ENCODE measurements at regions not wholly inside any gene's neighbourhood (a gene's known extent, or its start where the extent isn't known, plus 50 kb on each side); places are given as distances from the start of the nearest gene placed in this dataset.

DNA sequence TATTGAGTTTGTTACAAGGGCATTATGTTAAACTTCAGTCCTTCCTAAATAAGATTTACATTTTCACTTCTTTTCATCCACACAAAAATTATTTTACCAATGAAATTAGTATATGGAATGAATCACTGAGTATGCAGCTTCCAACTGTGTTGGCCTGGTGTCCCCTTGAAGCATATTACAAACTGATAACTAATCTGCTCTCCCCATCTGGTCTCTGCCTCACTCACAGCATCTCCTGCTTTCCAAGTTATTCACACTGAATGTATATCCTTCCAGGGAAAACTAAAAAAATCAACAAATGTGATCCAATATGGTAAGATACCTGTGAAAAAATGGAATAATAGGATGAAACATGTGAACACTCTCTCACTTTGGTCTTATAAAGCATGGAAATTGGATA, 90.0 kb upstream of the NYAP2 start:
- TF ChIP-seq, protein P1, sequence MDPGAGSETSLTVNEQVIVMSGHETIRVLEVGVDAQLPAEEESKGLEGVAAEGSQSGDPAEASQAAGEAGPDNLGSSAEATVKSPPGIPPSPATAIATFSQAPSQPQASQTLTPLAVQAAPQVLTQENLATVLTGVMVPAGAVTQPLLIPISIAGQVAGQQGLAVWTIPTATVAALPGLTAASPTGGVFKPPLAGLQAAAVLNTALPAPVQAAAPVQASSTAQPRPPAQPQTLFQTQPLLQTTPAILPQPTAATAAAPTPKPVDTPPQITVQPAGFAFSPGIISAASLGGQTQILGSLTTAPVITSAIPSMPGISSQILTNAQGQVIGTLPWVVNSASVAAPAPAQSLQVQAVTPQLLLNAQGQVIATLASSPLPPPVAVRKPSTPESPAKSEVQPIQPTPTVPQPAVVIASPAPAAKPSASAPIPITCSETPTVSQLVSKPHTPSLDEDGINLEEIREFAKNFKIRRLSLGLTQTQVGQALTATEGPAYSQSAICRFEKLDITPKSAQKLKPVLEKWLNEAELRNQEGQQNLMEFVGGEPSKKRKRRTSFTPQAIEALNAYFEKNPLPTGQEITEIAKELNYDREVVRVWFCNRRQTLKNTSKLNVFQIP (CRISPR knock-in tag; IDR thresholded peaks at IDR 0.05; ENCODE audit: borderline replicate concordance, low read depth) = no peak
- TF ChIP-seq ZFP30 (CRISPR knock-in tag; IDR thresholded peaks at IDR 0.05) = no peak
- ATAC-seq = no peak

DNA sequence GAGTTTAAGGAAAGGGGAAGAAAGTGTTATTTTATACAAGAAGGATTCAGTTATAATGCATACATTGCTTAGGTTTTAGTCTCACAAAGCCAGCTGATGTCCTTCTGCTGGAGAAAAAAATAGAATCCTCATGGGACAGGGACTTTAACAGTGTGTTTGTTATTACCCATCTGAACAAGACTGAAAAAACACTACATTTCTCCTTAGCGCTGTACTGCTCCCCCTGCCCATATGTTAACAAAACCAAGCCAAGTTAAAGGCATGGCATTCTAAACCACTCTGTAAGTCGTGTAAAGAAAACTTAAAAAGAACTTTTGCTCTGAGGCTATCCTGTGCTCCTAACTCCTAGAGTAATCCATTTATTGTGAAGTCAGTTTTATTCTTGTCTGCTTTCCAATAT, 102.6 kb upstream of the NYAP2 start:
- ATAC-seq = no peak
- TF ChIP-seq ESRRG (CRISPR knock-in tag; IDR thresholded peaks at IDR 0.05) (no peak), TCF4 (CRISPR knock-in tag; IDR thresholded peaks at IDR 0.05; ENCODE audit: borderline replicate concordance) (no peak)
- TF ChIP-seq, protein P1 (CRISPR knock-in tag; IDR thresholded peaks at IDR 0.05; ENCODE audit: borderline replicate concordance, low read depth) = no peak
- TF ChIP-seq, protein P2, sequence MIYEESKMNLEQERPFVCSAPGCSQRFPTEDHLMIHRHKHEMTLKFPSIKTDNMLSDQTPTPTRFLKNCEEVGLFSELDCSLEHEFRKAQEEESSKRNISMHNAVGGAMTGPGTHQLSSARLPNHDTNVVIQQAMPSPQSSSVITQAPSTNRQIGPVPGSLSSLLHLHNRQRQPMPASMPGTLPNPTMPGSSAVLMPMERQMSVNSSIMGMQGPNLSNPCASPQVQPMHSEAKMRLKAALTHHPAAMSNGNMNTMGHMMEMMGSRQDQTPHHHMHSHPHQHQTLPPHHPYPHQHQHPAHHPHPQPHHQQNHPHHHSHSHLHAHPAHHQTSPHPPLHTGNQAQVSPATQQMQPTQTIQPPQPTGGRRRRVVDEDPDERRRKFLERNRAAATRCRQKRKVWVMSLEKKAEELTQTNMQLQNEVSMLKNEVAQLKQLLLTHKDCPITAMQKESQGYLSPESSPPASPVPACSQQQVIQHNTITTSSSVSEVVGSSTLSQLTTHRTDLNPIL (CRISPR knock-in tag; IDR thresholded peaks at IDR 0.05; ENCODE audit: low read depth) = no peak

DNA sequence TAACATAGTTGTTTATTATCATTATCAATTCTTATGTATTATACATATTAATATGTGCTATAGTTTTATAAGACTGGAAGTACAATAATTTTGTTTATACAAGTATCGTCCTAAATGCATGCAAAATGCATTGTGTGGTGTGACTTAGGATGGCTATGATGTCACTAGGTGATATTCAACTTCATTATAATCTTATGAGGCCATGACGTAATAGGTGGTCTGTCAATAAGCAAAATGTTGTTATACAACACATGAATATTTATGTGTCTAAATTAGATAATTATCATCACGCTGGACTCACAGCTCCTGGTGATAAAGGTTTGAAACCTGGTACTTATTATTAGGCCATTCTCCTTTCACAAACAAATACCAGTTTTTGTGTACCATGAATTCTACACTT, 104.4 kb upstream of the NYAP2 start:
- TF ChIP-seq ARNTL (CRISPR knock-in tag; IDR thresholded peaks at IDR 0.05; ENCODE audit: borderline replicate concordance, low read depth) (no peak), ZC3H10 (CRISPR knock-in tag; IDR thresholded peaks at IDR 0.05) (no peak), TOX (CRISPR knock-in tag; IDR thresholded peaks at IDR 0.05; ENCODE audit: borderline replicate concordance) (no peak)
- no peak for ATAC-seq

DNA sequence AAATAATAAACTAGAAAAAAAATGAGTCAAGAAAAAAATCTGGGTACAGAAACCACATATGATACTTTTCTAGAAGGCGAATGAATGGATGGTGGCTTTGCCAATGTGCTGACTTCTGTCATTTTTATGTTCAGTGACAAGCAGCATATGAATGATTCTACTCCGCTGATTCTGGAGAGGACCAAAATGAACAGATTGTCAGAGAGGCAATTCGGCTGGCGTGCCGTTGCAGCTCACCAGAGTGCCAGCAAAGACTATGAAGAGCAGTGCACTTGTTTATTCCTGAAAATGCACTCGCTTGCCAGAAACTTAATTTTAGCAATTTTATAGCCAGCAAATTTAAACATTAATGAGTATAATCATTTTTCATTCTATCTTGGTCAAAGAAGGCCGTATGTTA, 105.9 kb upstream of the NYAP2 start:
- TF ChIP-seq, protein P2 (CRISPR knock-in tag; IDR thresholded peaks at IDR 0.05; ENCODE audit: low read depth) = no peak
- no peak for TF ChIP-seq GLIS3 (CRISPR knock-in tag; IDR thresholded peaks at IDR 0.05)
- TF ChIP-seq BACH2 (CRISPR knock-in tag; IDR thresholded peaks at IDR 0.05; ENCODE audit: borderline replicate concordance) = no peak
- no peak for TF ChIP-seq TCF4 (CRISPR knock-in tag; IDR thresholded peaks at IDR 0.05; ENCODE audit: borderline replicate concordance)
- no peak for TF ChIP-seq PPARA (CRISPR knock-in tag; IDR thresholded peaks at IDR 0.05; ENCODE audit: borderline replicate concordance)
- no peak for TF ChIP-seq OSR1 (CRISPR knock-in tag; IDR thresholded peaks at IDR 0.05)
- TF ChIP-seq ZNF70 (CRISPR knock-in tag; IDR thresholded peaks at IDR 0.05) = no peak

DNA sequence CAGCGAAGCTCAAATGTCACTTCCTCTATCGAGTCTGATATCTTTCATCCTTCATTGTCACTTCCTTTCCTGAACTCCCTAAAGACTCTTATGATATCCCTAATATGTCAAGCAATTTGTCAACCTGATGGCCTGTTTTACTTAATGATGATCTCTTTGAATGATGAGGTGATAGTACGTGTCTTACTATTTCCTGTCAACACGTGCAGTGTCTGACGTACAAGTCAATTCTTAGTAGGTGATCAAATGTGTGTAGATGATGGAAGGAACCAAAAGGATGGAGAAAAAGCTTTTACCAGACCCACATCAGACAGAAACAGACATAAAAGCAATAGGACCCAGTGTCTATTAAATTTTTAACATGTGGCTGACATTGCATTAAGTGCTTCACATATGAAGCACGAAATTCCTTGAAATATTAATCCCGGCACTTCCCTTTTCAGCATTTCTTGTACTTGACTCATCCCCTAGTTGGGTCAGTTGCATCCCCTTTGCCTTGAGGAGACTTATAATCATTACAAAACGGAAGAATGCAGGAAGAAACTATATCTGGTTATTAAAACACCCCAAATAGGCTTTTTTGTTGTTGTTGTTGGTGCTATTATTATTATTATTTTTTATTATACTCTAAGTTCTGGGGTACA, 108.6 kb upstream of the NYAP2 start:
- TF ChIP-seq ISL1 (CRISPR knock-in tag; IDR thresholded peaks at IDR 0.05) = no peak
- TF ChIP-seq RARB (CRISPR knock-in tag; IDR thresholded peaks at IDR 0.05) = no peak
- no peak for TF ChIP-seq OSR1 (CRISPR knock-in tag; IDR thresholded peaks at IDR 0.05)
- no peak for TF ChIP-seq TOX (CRISPR knock-in tag; IDR thresholded peaks at IDR 0.05; ENCODE audit: borderline replicate concordance)
- ATAC-seq = no peak

More for the DNA sequence above, 105.9 kb upstream of the NYAP2 start:
- ATAC-seq = no peak

DNA sequence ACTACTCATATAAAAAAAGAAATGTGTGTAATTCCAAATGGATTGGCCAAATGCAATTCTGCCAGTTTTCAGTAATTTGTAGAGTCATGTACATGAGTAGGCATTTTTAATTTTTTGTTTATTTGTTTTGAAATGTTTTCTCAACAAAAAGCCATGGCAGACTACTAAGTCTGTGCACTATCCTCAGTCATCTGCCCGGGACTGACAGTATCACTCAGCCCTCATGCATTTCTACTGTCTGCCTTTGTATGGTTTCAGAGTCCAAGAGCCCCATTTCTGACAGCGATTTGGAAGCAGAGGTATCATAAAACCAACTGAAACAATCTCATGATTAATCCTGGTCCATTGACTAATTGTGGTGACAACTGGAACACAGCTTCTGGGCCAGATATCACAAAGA, 109.9 kb upstream of the NYAP2 start:
- no peak for ATAC-seq
- TF ChIP-seq RARB (CRISPR knock-in tag; IDR thresholded peaks at IDR 0.05) (no peak), ISL1 (CRISPR knock-in tag; IDR thresholded peaks at IDR 0.05) (no peak), GLIS3 (CRISPR knock-in tag; IDR thresholded peaks at IDR 0.05) (no peak), TCF4 (CRISPR knock-in tag; IDR thresholded peaks at IDR 0.05; ENCODE audit: borderline replicate concordance) (no peak), PPARA (CRISPR knock-in tag; IDR thresholded peaks at IDR 0.05; ENCODE audit: borderline replicate concordance) (no peak), OSR1 (CRISPR knock-in tag; IDR thresholded peaks at IDR 0.05) (no peak), ESRRG (CRISPR knock-in tag; IDR thresholded peaks at IDR 0.05) (no peak), ZNF70 (CRISPR knock-in tag; IDR thresholded peaks at IDR 0.05) (no peak), ZFP30 (CRISPR knock-in tag; IDR thresholded peaks at IDR 0.05) (no peak), ZNF565 (CRISPR knock-in tag; conservative IDR thresholded peaks at IDR 0.05; ENCODE audit: low read depth) (no peak)
- TF ChIP-seq, protein P3, sequence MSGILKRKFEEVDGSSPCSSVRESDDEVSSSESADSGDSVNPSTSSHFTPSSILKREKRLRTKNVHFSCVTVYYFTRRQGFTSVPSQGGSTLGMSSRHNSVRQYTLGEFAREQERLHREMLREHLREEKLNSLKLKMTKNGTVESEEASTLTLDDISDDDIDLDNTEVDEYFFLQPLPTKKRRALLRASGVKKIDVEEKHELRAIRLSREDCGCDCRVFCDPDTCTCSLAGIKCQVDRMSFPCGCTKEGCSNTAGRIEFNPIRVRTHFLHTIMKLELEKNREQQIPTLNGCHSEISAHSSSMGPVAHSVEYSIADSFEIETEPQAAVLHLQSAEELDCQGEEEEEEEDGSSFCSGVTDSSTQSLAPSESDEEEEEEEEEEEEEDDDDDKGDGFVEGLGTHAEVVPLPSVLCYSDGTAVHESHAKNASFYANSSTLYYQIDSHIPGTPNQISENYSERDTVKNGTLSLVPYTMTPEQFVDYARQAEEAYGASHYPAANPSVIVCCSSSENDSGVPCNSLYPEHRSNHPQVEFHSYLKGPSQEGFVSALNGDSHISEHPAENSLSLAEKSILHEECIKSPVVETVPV (CRISPR knock-in tag; IDR thresholded peaks at IDR 0.05) = no peak
- TF ChIP-seq, protein P2 (CRISPR knock-in tag; IDR thresholded peaks at IDR 0.05; ENCODE audit: low read depth) = no peak
